HG03342 (cell line): ENCODE measurements at regions not wholly inside any gene's neighbourhood (a gene's known extent, or its start where the extent isn't known, plus 50 kb on each side); places are given as distances from the start of the nearest gene placed in this dataset.

Experiments used
- ATAC-seq: cut with Tn5 transposase; IDR thresholded peaks from one replicate; pipeline ENCODE4 v1.9.1; 2021; ENCODE audit warnings: mild to moderate bottlenecking, moderate library complexity; ENCODE audit not compliant: unreplicated experiment

DNA sequence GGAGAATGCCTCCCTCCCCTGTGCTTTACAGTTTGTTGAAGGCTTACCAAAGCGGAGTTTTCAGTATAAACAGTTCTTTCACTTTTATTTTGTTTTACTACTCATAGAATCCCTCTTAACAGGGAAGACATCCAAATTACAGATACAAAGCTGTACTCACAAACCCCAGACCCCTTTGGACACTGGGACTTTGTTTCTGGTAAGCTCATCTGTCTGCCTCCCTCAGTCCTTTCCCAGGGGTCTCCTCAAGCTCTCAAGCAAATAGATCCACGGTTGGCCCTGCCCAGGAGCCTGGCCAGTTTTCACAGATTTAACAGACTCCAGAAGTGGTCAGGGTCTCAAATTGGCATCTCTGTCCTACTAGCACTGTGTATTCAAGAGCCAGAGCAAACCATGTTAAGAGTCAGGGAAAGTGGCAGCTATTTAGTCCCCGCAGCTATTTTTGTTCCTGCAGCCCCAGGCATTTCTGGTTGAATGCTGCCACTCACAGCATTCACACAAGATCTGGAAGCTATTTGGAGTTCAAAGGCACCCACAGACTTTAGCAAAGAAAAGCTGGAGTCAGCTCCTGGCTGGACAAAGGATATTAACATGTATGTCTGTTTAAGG lies 54.2 kb downstream of the TMEM100 start:
- no peak for ATAC-seq

DNA sequence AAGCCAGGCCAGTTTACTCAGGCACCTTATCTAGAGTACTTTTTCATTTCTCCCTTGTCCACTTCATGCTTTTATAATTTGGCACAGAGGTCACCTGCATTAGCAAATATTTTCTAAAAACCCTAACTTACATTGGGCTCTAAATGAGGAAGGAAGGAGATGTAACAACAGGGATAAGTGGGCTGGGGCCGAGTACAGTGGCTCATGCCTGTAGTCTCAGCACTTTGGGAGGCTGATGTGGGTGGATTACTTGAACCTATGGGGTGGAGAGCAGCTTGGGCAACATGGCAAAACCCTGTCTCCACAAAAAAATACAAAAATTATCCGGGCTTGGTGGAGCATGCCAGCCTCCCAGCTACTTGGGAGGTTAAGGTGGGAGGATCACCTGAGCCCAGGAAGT lies 55.9 kb downstream of the TMEM100 start:
- no peak for ATAC-seq

DNA sequence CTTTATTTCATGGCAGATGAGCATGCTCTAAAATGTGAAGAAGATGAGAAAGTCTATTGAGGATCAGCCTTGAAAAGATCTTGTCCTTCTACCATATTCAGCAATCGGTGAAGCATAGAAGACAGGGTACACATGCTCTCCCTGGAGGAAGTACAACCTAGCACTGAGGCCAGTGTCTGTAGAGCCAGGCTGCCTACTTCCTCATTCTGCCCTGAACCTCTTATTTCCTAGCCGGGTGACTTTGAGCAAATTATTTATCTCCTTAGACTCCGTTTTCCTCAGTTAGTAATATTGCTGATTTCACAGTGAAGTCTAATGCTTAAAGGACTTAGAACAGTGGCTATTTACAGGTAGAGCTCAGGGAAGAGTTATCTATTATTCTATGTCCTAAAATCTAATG lies 58.4 kb downstream of the TMEM100 start:
- peak; percentile 95 for ATAC-seq

DNA sequence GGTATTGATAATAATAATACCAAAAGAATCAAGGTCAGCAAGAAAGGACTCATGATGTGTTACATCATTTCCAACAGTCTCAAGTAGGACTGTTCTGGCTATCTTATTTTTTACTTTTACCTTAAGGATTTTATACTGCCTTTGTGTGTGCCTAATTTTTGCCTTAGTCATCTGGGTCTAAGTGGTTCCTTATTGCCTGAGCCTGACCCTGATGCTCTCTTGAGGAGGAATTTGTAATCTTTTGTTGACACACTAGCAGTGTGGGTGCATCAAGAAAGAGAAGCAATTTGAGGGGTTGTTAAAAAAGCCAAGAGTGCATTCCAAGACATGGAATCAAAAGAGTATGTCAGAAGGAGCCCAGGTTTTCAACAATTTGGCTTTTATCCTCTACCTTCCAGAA lies 59.3 kb downstream of the TMEM100 start:
- no peak for ATAC-seq

DNA sequence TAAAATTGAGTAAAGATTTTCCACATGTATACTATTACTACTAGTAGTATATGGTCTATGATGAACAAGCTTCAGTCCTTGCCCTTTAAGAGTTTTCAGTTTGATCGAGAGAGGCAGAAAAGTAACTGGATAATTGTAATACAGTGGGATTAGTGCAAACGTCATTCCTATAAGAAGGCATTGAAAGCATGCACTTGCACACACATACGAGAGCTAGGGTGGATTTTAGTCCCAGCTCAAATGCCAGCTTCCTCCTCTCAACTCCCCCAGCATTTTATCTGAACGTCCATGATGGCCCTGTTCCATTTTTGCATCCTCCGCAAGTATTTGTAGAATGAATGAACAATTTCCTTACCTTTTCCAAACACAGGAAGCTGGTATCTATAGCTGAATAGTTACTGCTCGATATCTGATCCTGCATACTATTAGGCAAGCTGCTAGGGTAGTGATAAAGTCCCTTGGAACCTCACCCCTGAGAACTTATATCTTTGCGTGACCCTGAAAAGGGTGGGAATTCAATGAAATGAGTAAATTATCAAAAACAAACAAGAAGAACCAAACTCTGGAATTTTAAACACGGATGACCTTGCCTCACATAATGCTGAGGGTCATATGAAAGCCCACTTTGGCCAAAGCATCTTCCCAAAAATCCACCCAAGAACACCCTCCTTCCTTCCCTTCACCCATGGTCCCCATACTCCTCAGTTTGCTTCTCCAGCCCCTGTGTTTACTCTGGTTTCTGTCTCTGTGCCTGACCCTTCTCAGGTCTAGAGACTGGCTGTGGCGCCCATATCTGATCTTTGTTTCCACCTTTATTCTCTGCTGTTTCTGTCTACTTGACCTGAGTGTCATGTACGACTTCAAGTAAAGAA lies 60.5 kb downstream of the TMEM100 start:
- no peak for ATAC-seq

DNA sequence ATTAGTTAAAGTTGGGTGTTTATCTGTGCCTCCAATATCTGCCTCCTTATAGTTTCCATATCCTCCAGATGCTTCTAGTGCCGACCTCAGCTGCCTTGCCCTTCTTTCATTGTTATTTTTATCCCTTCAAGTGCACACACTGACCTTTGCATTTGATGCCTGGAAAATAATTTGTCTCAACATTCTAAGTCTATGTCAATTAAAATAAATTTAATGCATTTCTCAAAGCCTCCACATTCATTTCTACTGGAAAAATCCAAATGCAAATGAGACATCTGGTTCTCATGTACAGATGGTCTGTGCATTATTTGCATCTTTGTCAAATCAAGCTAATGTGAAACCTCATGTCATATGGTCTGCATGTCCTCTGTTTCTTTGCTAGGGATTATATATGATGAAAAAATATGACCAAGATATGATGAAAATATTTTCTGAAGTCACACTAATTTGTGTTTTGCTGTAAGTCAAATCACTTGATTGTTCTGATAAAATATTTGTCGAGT lies 61.4 kb downstream of the TMEM100 start:
- no peak for ATAC-seq

DNA sequence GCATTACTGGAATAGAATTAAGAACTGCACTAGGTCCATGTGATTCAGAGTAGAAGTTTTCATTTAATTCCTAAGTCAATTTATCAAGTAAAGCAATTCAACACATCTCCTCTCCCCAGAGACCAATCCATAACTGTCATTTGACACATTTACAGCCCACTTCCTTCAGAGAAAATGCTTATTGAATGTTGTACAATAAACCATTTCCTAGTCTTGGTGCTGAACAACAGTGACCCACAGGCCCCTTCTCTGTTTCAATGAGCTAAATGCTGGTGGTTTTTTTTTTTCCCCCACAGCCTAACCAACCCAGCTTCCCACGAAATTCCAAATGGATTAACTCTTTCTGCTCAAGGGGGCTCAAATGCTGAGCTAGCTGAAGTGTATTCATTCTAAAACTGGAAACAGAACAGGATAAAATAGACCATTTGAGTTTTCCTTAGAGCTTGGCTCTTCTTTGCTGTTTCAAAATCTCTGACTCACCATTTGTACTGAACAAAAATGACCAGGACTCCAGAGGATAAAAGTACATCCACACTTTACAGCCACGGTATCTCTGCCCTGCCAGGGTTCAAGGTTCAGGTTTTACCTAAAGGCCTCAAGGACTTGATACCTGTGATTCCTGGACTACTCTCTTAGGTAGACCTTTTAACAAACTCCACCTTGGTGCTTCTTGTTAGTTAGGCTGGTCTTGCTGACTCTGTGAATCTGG lies 62.3 kb downstream of the TMEM100 start:
- no peak for ATAC-seq

DNA sequence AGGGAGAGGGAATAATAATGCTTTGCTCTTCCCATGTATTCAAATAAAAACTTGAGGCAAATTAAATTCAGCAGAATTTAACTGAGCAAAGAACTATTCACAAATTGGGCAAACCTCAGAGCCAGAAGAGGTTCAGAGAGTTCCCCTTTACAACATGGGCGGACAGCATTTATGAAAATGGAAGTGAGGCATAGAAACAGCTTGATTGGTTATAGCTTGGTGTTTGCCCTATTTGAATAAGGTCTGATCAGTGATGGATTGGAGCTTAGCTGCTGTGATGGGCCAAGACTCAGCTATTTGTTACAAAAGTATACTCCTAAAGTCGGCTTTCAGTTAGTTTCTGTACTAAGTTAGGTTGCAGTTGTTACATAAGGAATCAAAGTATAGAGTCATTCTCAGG lies 63.0 kb downstream of the TMEM100 start:
- no peak for ATAC-seq

DNA sequence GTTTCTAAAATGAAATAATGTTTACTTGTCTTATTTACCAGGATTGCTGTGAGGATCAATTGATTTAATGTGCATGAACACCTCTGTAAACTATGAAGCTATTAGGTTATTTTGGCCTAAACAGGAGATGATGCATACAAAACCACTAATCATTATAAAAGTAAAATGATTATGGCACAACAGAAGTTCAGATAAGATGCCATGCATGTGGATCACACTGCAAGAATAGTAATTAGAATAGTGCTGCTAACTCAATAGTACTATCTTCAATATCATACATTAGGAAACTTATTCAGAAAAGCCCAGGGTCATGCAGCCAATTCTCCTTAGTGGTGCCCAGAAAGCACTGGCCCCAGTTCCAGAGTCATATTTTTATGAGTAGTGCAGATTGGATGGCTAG lies 66.9 kb downstream of the TMEM100 start:
- no peak for ATAC-seq

DNA sequence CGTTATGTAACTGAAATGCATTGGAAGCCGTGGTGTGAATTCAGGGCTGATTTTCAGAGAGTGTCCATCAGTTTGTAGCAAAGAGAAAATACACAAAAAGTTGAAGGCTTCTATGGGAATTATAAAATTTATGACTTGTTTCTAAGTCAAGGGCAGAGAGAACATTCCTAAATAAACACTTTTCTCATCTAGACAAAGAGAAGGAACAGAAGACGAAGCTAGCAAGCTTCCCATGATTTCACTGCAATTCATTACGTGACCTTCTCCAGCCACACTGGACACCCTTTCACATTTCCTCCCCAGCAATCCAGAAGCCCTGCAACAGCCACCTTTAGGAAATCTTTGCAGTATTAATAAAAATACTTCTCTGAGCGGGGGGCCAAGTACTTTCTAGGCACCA lies 67.8 kb downstream of the TMEM100 start:
- ATAC-seq = no peak

DNA sequence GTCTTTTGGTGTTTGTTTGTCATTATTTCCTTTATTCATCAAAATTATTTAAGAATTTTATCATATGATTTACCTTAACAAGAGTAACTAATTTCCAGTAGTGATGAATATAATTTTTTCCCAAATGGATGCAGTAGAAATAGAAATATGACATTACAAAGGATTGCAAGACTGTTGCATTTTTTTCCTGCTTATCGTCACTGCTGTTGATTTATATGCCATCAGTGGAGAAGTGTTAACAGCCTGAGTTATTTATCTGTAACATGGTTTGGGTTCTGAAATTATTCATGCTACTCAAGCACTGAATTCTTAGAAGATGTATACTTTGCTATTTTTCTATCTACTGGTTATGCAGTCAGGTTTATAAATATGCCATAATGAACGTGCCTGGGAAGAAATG lies 68.6 kb downstream of the TMEM100 start:
- no peak for ATAC-seq

DNA sequence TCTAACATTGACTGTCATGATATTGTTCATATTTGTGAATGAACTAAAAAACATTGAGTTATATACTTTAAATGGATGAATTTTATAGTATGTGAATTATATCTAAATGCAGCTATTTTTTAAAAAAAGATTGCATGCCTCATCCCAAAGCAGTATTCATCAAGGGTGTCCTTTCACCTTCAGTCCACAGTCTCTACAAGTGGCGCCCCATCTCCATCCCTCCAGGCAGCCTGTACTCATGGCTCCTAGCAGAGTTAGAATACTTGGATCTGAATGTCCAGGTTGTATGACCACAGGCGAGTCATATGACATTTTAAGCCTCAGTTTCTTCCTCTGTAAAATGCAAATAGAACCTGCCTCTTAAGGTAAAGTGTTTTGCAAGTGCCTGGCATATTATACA lies 69.8 kb downstream of the TMEM100 start:
- ATAC-seq = no peak

DNA sequence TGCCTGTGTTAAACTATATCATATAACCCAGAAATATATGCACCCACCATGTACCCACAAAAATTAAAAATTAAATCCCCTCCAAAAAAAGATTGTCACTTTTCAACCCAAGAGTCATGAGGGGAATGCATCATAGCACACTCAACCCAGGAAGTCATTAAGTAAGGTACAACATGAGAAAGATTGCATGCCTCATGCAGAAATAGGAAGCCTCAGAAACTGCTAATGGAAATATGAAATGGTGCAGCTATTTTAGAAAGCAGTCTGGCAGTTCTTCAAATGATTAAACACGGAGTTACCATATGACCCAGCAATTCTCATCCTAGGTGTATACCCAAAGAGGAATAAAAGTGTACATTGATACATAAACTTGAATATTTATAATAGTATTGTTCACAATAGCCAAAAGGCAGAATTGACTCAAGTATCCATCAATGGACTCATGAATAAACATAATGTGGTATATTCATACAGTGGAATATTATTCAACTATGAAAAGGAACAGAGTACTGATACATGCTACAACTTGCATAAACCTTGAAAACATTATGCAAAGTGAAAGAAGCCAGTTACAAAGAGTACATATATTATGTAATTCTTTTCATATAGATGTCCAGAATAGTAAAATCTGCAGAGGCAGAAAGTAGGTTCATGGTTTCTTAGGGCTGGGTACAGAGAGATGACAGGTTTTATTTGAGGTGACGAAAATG lies 70.4 kb downstream of the TMEM100 start:
- ATAC-seq = no peak

DNA sequence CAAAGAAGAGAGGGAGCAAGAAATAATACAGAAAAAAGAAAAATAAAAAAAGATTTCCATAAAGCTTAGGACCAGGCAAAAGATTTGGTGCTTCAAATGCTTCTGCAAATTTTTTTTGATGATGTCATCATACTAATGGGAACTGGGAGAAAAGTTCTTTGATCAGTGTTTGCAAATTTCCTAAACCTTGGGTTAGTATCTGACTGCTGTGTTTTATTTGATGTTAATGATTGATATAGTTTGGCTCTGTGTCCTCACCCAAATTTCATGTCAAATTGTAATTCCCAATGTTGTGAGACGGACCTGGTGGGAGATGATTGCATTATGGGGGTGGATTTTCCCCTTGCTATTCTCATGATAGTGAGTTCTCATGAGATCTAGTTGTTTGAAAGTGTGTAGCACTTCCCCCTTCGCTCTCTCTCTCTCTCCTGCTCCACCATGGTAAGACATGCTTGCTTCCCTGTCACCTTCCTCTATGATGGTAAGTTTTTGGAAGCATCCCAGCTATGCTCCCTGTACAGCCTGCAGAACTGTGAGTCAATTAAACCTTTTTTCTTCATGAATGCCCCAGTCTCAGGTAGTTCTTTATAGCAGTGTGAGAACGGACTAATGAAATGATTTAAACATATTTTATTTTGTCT lies 72.6 kb downstream of the TMEM100 start:
- ATAC-seq = no peak

DNA sequence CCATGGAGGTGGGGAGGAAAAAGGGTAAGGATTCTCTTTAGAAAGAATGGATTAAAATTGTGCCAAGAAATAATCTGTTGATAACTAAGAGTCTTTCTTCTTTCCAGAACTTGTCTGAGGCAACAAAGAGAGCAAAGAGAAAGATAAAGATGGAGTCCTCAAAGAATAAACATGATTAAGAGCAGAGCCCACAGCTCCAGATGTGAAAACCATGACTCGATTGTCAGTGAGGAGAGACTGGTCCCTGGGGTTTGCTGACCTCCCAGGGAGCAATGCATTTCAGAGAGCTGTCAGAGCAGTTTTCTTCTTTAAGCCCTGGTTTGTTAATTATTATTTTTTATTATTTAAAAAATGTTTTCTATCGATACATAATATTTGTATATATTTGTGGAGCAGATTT lies 74.6 kb downstream of the TMEM100 start:
- no peak for ATAC-seq

DNA sequence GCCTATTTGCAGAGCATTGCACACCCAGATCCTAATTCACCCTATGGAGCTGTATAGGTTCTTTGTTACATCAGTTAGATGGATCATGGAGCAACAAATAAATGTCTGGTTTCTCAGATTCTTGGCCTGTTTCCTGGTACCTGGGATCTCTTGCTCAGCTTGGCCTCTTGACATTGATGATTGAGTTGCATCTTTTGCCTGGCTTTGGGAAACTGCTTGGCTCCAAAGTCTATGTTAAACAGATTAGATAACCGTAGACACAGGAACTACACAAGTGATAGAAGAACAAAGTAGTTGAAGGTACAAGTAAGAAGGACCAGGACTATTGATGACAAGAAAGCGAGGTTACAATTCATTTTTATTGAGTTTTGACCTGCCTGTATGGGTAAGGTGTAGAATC lies 77.3 kb downstream of the TMEM100 start:
- no peak for ATAC-seq

DNA sequence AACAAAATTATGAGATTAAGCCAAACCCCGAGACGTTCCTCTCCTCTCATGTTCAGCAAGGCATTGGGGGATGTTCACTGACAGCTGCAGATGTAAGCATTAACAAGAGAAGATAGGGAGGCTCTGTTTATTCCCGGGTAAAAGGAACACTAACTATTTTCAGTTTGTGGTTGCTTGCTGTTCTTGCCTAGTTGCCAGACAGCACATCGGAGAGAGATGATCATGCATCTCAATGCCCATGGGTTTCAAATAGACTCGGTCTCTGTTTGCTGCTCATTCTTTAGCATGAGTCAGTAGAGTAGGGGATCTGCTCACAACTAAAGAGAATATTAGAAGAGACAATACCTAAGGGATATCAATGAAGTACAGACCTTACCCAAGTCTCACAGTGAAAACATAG lies 78.3 kb downstream of the TMEM100 start:
- no peak for ATAC-seq

DNA sequence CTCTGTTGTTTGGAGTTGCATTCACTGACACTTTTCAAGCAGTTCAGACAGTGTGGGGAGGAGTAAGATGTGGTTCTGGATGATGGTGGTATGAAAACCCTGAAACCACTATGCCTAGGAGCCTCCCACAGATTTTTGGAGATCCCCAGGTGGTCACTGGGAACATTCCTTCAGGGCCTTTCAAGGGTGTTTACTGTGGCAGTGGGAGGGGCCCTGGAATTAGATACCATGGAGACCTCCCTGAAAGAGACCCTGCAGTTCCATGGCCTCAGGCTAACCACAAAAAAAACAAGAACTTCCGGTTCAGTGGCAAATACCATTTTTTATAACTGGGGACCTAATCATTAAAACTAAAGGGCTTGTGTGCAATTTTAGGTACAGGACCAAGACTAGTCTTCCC lies 79.9 kb downstream of the TMEM100 start:
- ATAC-seq = no peak

DNA sequence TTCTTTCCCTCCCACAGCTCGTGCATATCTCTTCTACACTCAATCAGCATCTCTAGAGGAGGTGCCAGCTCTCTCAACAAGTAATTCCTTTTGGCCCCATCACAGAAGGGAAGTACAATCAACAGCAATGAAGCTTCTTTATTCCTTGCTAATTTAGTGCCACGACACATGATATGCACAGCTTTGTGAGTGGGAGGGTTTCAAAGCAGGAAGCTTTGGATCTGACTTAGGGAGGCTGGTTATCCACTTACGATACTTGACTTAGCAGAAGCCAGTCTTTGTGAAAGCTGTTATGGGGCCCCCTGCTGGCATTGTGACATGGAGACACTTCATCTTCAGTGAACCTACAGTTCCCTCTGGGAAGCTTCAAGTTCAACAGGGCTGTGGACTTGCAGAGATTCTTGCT lies 81.0 kb downstream of the TMEM100 start:
- ATAC-seq = peak; percentile 77

DNA sequence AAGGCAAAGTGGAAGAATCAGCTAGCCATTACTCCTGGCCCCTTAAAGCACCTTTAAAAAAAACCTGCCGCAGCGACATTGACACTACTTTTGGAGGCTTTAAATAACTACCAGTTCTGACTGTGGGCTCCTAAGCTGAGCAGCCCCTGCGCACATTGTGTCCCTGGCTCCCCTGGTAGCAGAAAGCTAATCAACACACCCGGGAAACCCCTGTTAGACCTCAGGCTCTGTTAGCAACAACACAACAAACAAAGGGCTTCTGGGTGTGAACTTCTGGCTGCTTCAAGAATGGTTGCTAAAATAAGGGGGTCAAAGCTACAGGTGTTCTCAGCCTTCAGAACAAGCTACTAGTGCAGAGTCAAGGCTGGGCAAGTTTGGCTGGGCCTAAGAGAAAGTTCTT lies 83.6 kb downstream of the TMEM100 start:
- ATAC-seq = no peak
